GM13976 (cell line): ENCODE measurements at regions not wholly inside any gene's neighbourhood (a gene's known extent, or its start where the extent isn't known, plus 50 kb on each side); places are given as distances from the start of the nearest gene placed in this dataset.

ENCODE experiments used
- DNase-seq: peaks from one replicate; pipeline ENCODE4 v3.0.0; 2012; ENCODE audit warnings: low spot score
- CTCF ChIP-seq: IDR thresholded peaks from 2 replicates; pipeline ENCODE4 v1.5.1; 2012; ENCODE audit warnings: borderline replicate concordance, mild to moderate bottlenecking; ENCODE audit not compliant: insufficient read depth; ENCODE audit errors: extremely low read depth, missing control alignments, control extremely low read depth
- in situ Hi-C: fragments of 300-500 bp; cut with MboI; formaldehyde crosslinking; loops from one replicate; pipeline ENCODE4 v1.12.0; 2022; ENCODE audit warnings: low sequenced_read_pairs, mixed read lengths, inconsistent platforms; ENCODE audit not compliant: unreplicated experiment

GRCh38 chr3:127484601-127485388 is 105.7 kb downstream of the TPRA1 start:
- no peak for DNase-seq
- in situ Hi-C loops: no loop called here
- TF ChIP-seq CTCF: no peak

- TF ChIP-seq CTCF: no peak
- in situ Hi-C loops: no loop called here
- peak; percentile 84 for DNase-seq
Observed at GRCh38 chr3:127483902-127484591, 106.5 kb downstream of the TPRA1 start.

GRCh38 chr3:127483005-127483641 is 107.4 kb downstream of the TPRA1 start:
- in situ Hi-C loops: no loop called here
- no peak for TF ChIP-seq CTCF

GRCh38 chr3:127482216-127483004 is 108.1 kb downstream of the TPRA1 start:
- no peak for DNase-seq
- TF ChIP-seq CTCF: no peak
- in situ Hi-C loops: no loop called here

More at GRCh38 chr3:127483005-127483641, 107.4 kb downstream of the TPRA1 start:
- no peak for DNase-seq

- no peak for DNase-seq
- in situ Hi-C loops: no loop called here
- no peak for TF ChIP-seq CTCF
Observed at GRCh38 chr3:127480196-127480954, 110.2 kb downstream of the TPRA1 start.

GRCh38 chr3:127479449-127479848 is 111.1 kb downstream of the TPRA1 start:
- DNase-seq: no peak
- no peak for TF ChIP-seq CTCF
- in situ Hi-C loops: no loop called here
